ENCODE measurements at regions not wholly inside any gene's neighbourhood (a gene's known extent, or its start where the extent isn't known, plus 50 kb on each side); places are given as distances from the start of the nearest gene placed in this dataset.
A peak's percentile ranks its signal among the peaks of the same experiment; 100 is the strongest.

DNA sequence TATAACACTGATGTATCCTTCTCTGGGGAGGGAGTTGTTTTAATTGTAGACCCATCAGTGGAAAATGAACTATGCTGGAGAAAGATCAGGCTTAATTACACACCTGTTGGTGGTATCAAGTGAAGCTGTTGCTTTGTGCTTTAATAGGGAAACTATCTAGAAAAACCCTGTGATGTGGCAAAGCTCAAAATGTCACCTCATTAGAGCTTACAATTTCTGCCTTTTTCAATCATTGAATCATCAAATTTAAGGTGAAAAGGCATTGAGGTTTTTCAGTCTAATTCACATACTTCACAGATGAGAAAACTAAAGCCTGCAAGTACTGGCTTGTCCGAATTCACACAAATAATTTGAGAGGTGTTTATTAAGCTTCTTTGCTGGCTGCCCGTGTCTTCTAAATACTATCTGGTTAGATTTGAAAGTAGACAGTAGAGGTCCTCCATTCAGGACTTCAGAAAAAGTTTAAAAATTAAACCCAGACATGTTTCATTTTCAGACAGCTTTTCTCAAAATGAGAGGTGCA, 143.3 kb upstream of the MAP3K7 start:
- H3K27me3 ChIP-seq: no peaks in the 10 kb centered on the region
- H3K36me3 ChIP-seq: no peaks in the 10 kb centered on the region
- H3K4me3 ChIP-seq: no peak overlapping the region
- peak overlapping the region in 1 of 2 donors; percentile 12 for H3K27ac ChIP-seq
- H3K9me3 ChIP-seq: no peaks in the 10 kb centered on the region
- no peaks in the 10 kb centered on the region for H3K4me1 ChIP-seq
- no peak for DNase-seq (ENCODE audit: low spot score in 2 of 2)
- no peak for TF ChIP-seq CTCF (IDR thresholded peaks at IDR 0.05)
- no peak for TF ChIP-seq POLR2A (IDR thresholded peaks at IDR 0.05)
- no peak for TF ChIP-seq POLR2AphosphoS5 (IDR thresholded peaks at IDR 0.05)
- intact Hi-C loops (cut with DNase I; ENCODE audit: low total_unique reads): no loop called here

- Histone ChIP-seq H3K9me3 (no peaks in the 10 kb centered on the region), H3K27ac (no peak overlapping the region), H3K4me3 (no peak overlapping the region), H3K27me3 (no peaks in the 10 kb centered on the region), H3K36me3 (no peaks in the 10 kb centered on the region), H3K4me1 (no peaks in the 10 kb centered on the region)
- intact Hi-C loops (cut with DNase I; ENCODE audit: low total_unique reads): no loop called here
- DNase-seq (ENCODE audit: low spot score in 2 of 2): no peak
- TF ChIP-seq CTCF (IDR thresholded peaks at IDR 0.05) (no peak), POLR2A (IDR thresholded peaks at IDR 0.05) (no peak), POLR2AphosphoS5 (IDR thresholded peaks at IDR 0.05) (no peak)
Observed at GRCh38 chr6:90729057-90729456, 142.2 kb upstream of the MAP3K7 start.

- TF ChIP-seq POLR2AphosphoS5 (IDR thresholded peaks at IDR 0.05) (no peak), CTCF (IDR thresholded peaks at IDR 0.05) (no peak), POLR2A (IDR thresholded peaks at IDR 0.05) (no peak)
- Histone ChIP-seq H3K9me3 (no peaks in the 10 kb centered on the region), H3K27ac (no peak overlapping the region), H3K4me3 (no peak overlapping the region), H3K27me3 (no peaks in the 10 kb centered on the region), H3K4me1 (no peaks in the 10 kb centered on the region), H3K36me3 (no peaks in the 10 kb centered on the region)
- DNase-seq (ENCODE audit: low spot score in 2 of 2): no peak
- intact Hi-C loops (cut with DNase I; ENCODE audit: low total_unique reads): loop anchor here (5.0 kb wide), 1 partner anchor 465 kb away; no protein-coding TSS in a partner anchor
Observed at GRCh38 chr6:90722648-90723047, 135.8 kb upstream of the MAP3K7 start.

GRCh38 chr6:90720404-90720803, 133.5 kb upstream of the MAP3K7 start:
- Histone ChIP-seq H3K36me3 (no peaks in the 10 kb centered on the region), H3K9me3 (no peaks in the 10 kb centered on the region), H3K4me3 (no peak overlapping the region), H3K4me1 (no peaks in the 10 kb centered on the region), H3K27ac (no peak overlapping the region), H3K27me3 (no peaks in the 10 kb centered on the region)
- intact Hi-C loops (cut with DNase I; ENCODE audit: low total_unique reads): loop anchor here (5.0 kb wide), 1 partner anchor 467 kb away; no protein-coding TSS in a partner anchor
- DNase-seq (ENCODE audit: low spot score in 2 of 2): no peak
- TF ChIP-seq POLR2A (IDR thresholded peaks at IDR 0.05) (no peak), CTCF (IDR thresholded peaks at IDR 0.05) (no peak), POLR2AphosphoS5 (IDR thresholded peaks at IDR 0.05) (no peak)

GRCh38 chr6:90719321-90720195, 132.7 kb upstream of the MAP3K7 start:
- H3K27ac ChIP-seq: no peak overlapping the region
- intact Hi-C loops (cut with DNase I; ENCODE audit: low total_unique reads): loop anchor here (5.0 kb wide), 1 partner anchor 468 kb away; no protein-coding TSS in a partner anchor
- no peaks in the 10 kb centered on the region for H3K9me3 ChIP-seq
- no peaks in the 10 kb centered on the region for H3K4me1 ChIP-seq
- H3K4me3 ChIP-seq: no peak overlapping the region
- no peaks in the 10 kb centered on the region for H3K27me3 ChIP-seq
- no peaks in the 10 kb centered on the region for H3K36me3 ChIP-seq
- TF ChIP-seq POLR2AphosphoS5 (IDR thresholded peaks at IDR 0.05) (no peak), POLR2A (IDR thresholded peaks at IDR 0.05) (no peak), CTCF (IDR thresholded peaks at IDR 0.05) (no peak)
- no peak for DNase-seq (ENCODE audit: low spot score in 2 of 2)

Data from breast epithelium (tissue), 4 donors.